BE2C (cell line): ENCODE measurements at regions not wholly inside any gene's neighbourhood (a gene's known extent, or its start where the extent isn't known, plus 50 kb on each side); places are given as distances from the start of the nearest gene placed in this dataset.

Experiments
- DNase-seq: peaks from one replicate; pipeline ENCODE4 v3.0.0-alpha.2; 2020
- H3K27me3 ChIP-seq: fragments of 250-450 bp; sonication (Bioruptor Pico); 2 replicates; pipeline ENCODE4 v1.5.1; 2020; ENCODE audit warnings: mild to moderate bottlenecking
- H3K36me3 ChIP-seq: fragments of 250-450 bp; sonication (Bioruptor Pico); 2 replicates; pipeline ENCODE4 v1.5.1; 2020; ENCODE audit warnings: mild to moderate bottlenecking
- H3K4me1 ChIP-seq: fragments of 250-450 bp; sonication (Bioruptor Pico); 2 replicates; pipeline ENCODE4 v1.5.1; 2020
- H3K4me3 ChIP-seq: 2 replicates; pipeline ENCODE4 v1.5.1; 2011; ENCODE audit warnings: low read depth, low read length
- H3K9me3 ChIP-seq: fragments of 250-450 bp; sonication (Bioruptor Pico); 2 replicates; pipeline ENCODE4 v1.5.1; 2020
- CTCF ChIP-seq: IDR thresholded peaks from 2 replicates; pipeline ENCODE4 v1.5.1; 2012; ENCODE audit warnings: mild to moderate bottlenecking, low read depth, low read length

DNA sequence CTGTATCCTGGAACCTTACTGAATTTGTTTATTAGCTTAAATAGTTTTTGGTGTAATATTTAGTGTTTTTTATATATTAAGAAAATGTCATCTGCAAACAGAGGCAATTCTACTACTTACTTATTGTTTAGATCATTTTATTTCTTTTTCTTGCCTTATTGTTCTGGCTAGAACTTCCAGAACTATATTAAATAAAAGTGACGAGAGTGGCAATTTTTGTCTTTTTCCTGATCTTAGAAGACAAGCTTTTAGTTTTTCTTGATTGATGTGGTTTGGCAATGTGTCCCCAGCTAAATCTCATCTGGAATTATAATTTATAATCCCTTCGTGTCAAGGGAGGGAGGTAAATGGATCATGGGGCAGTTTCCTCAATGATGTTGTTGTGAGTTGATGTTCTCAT, 857.8 kb downstream of the SLC6A15 start:
- DNase-seq = no peak

GRCh38 chr12:84047881-84048280, 864.7 kb downstream of the SLC6A15 start:
- DNase-seq = no peak
- Histone ChIP-seq H3K4me1 (no peaks in the 10 kb centered on the region; the same call in 1 of the 2 replicates), H3K9me3 (no peaks in the 10 kb centered on the region), H3K4me3 (no peak overlapping the region), H3K27me3 (no peaks in the 10 kb centered on the region; the same call in 1 of the 2 replicates), H3K36me3 (no peaks in the 10 kb centered on the region)
- TF ChIP-seq CTCF = no peak

More for the DNA sequence above, 857.8 kb downstream of the SLC6A15 start:
- H3K27me3 ChIP-seq = no peaks in the 10 kb centered on the region
- H3K4me1 ChIP-seq = peaks cover 5% of the 10 kb centered on the region
- H3K36me3 ChIP-seq = no peaks in the 10 kb centered on the region
- H3K4me3 ChIP-seq = no peak overlapping the region
- no peak for TF ChIP-seq CTCF
- H3K9me3 ChIP-seq = no peaks in the 10 kb centered on the region; the same call in 1 of the 2 replicates

- no peak for DNase-seq
- Histone ChIP-seq H3K4me3 (no peak overlapping the region), H3K27me3 (no peaks in the 10 kb centered on the region; the same call in 1 of the 2 replicates), H3K4me1 (no peaks in the 10 kb centered on the region; the same call in 1 of the 2 replicates), H3K36me3 (no peaks in the 10 kb centered on the region), H3K9me3 (no peaks in the 10 kb centered on the region)
- no peak for TF ChIP-seq CTCF
Observed at GRCh38 chr12:84046859-84047258, 865.7 kb downstream of the SLC6A15 start.

DNA sequence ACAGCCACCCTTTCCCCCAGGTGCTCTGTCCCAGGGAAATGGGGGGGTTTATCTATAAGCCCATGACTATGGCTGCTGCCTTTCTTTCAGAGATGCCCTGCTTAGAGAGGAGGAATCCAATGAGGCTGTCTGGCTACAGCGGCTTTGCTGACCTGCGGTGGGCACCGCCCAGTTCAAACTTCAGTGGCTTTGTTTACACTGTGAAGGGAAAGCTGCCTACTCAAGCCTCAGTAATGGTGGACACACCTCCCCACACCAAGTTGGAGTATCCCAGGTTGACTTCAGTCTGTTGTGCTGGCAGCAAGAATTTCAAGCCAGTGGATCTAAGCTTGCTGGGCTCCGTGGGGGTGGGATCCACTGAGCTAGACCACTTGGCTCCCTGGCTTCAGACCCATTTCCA, 869.2 kb downstream of the SLC6A15 start:
- DNase-seq = no peak
- Histone ChIP-seq H3K36me3 (no peaks in the 10 kb centered on the region), H3K4me3 (no peak overlapping the region), H3K9me3 (no peaks in the 10 kb centered on the region), H3K4me1 (no peaks in the 10 kb centered on the region), H3K27me3 (no peaks in the 10 kb centered on the region; the same call in 1 of the 2 replicates)
- TF ChIP-seq CTCF = no peak

GRCh38 chr12:84038242-84038641, 874.4 kb downstream of the SLC6A15 start:
- H3K9me3 ChIP-seq = no peaks in the 10 kb centered on the region; the same call in 1 of the 2 replicates
- H3K27me3 ChIP-seq = no peaks in the 10 kb centered on the region
- TF ChIP-seq CTCF = no peak
- peak; percentile 17 for DNase-seq
- H3K4me1 ChIP-seq = peaks cover 12% of the 10 kb centered on the region
- H3K36me3 ChIP-seq = no peaks in the 10 kb centered on the region
- no peak overlapping the region for H3K4me3 ChIP-seq

GRCh38 chr12:84036912-84037311, 875.7 kb downstream of the SLC6A15 start:
- Histone ChIP-seq H3K4me3 (no peak overlapping the region), H3K27me3 (no peaks in the 10 kb centered on the region), H3K9me3 (peaks cover 2% of the 10 kb centered on the region; the same call in 1 of the 2 replicates), H3K36me3 (no peaks in the 10 kb centered on the region), H3K4me1 (peaks cover 12% of the 10 kb centered on the region)
- no peak for DNase-seq
- TF ChIP-seq CTCF = no peak
